K562 (cell line): ENCODE measurements at regions not wholly inside any gene's neighbourhood (a gene's known extent, or its start where the extent isn't known, plus 50 kb on each side); places are given as distances from the start of the nearest gene placed in this dataset.

Experiments
- ATAC-seq: fragments of 200-7000 bp; cut with Tn5 transposase; 3 replicates; pipeline ENCODE4 v1.9.1; 2020; ENCODE audit warnings: moderate library complexity
- BruUV-seq: library from RNA; stranded (reverse); fragments of 400-500 nt; replicated peaks from 2 replicates; lab custom pipeline; 2021; lab: Mats Ljungman, UMichigan
- CTCF ChIA-PET: fragments of 300-600 bp; formaldehyde crosslinking; extraction: SDS; loops from one replicate; lab custom pipeline; 2021; ENCODE audit warnings: low intra/inter-chr PET ratio; lab: Yijun Ruan, JAX
- POLR2A ChIA-PET: fragments of 300-600, 350-650 bp; sonication (Branson Sonifier 250); formaldehyde crosslinking; extraction: SDS; loops from one replicate; lab custom pipeline; 2021; ENCODE audit warnings: antibody characterized with exemption, inconsistent platforms; lab: Yijun Ruan, JAX
- DNase-seq, 4 experiments: peaks; one replicate each; pipeline versions ENCODE4 v3.0.0 to v3.0.0-alpha.2; 2011 to 2018; ENCODE audit warnings: low spot score in 3 of 4, mixed read lengths in 3 of 4; ENCODE audit errors: extremely low read depth in 1 of 4
- FAIRE-seq: peaks from 2 replicates; lab custom pipeline; 2011; peaks lifted over from hg19 to GRCh38; lab: Jason Lieb, UNC
- H2AFZ ChIP-seq: 2 replicates; pipeline ENCODE4 v1.6.0; 2011; ENCODE audit warnings: low read depth, low read length, control low read depth, inconsistent platforms
- H3K27ac ChIP-seq: fragments of 200-600 bp; 3 replicates; pipeline ENCODE4 v1.8.0; 2011; ENCODE audit warnings: low read depth, mild to moderate bottlenecking, control low read depth, inconsistent platforms, low read length, moderate library complexity, mixed read lengths; ENCODE audit errors: extremely low read depth
- H3K27me3 ChIP-seq, 2 experiments: fragments of 300-600 bp in 1 of 2; 2 replicates in 1 of 2; 3 replicates in 1 of 2; pipeline versions ENCODE4 v1.6.0 to v1.8.0; 2011; ENCODE audit warnings: inconsistent platforms in 2 of 2, low read length in 2 of 2, mild to moderate bottlenecking in 1 of 2, mixed read lengths in 1 of 2, moderate library complexity in 1 of 2; ENCODE audit not compliant: control insufficient read depth in 2 of 2, insufficient read depth in 2 of 2
- H3K36me3 ChIP-seq: fragments of 300-600 bp; 3 replicates; pipeline ENCODE4 v1.8.0; 2011; ENCODE audit warnings: mild to moderate bottlenecking, low read length, inconsistent platforms; ENCODE audit not compliant: control insufficient read depth, insufficient read depth
- H3K4me1 ChIP-seq, 2 experiments: fragments of 200-600 bp in 1 of 2; replicated peaks in 1 of 2; 2 replicates in 1 of 2; 3 replicates in 1 of 2; pipeline versions ENCODE4 v1.5.1 to v1.8.0; 2011; ENCODE audit warnings: inconsistent platforms in 2 of 2, low read length in 2 of 2, mild to moderate bottlenecking in 1 of 2, mixed read lengths in 1 of 2, moderate library complexity in 1 of 2; ENCODE audit not compliant: control insufficient read depth in 2 of 2, insufficient read depth in 2 of 2
- H3K4me2 ChIP-seq: 2 replicates; pipeline ENCODE4 v1.6.1; 2011; ENCODE audit warnings: low read length, control low read depth, inconsistent platforms, mixed read lengths; ENCODE audit not compliant: insufficient read depth
- H3K4me3 ChIP-seq: fragments of 200-600 bp; sonication (generic), shearing (Covaris generic); 2 replicates; pipeline ENCODE4 v1.5.1; 2016; ENCODE audit warnings: control low read depth, inconsistent platforms
- H3K79me2 ChIP-seq: fragments of 200-600 bp; 3 replicates; pipeline ENCODE4 v1.8.0; 2011; ENCODE audit warnings: low read length, inconsistent platforms; ENCODE audit not compliant: control insufficient read depth, insufficient read depth
- H3K9ac ChIP-seq, 2 experiments: 2 replicates each; pipeline versions ENCODE4 v1.6.0 to v1.6.1; 2011; ENCODE audit warnings: low read depth in 2 of 2, low read length in 2 of 2, control low read depth in 1 of 2, inconsistent platforms in 1 of 2, mild to moderate bottlenecking in 1 of 2, mixed read lengths in 1 of 2; ENCODE audit not compliant: insufficient read depth in 1 of 2
- H3K9me1 ChIP-seq: one replicate; pipeline ENCODE4 v1.6.0; 2011; ENCODE audit warnings: inconsistent platforms, mild to moderate bottlenecking, low read length, moderate library complexity; ENCODE audit not compliant: control insufficient read depth, insufficient read depth
- H3K9me3 ChIP-seq: replicated peaks from 2 replicates; pipeline ENCODE4 v1.5.1; 2011; ENCODE audit warnings: low read depth, low read length, inconsistent platforms; ENCODE audit not compliant: control insufficient read depth, insufficient read depth
- H4K20me1 ChIP-seq: replicated peaks from 2 replicates; pipeline ENCODE4 v1.6.1; 2011; ENCODE audit warnings: low read length, inconsistent platforms, mixed read lengths; ENCODE audit not compliant: control insufficient read depth, insufficient read depth
- CEBPG ChIP-seq, 3 experiments: fragments of 200-800 bp in 1 of 3; sonication (Bioruptor generic) in 1 of 3; sonication (generic) in 1 of 3; formaldehyde crosslinking in 1 of 3; IDR thresholded peaks in 2 of 3; conservative IDR thresholded peaks in 1 of 3; 2 replicates each; pipeline versions ENCODE4 v1.6.1 to v1.8.0; 2016 to 2022; ENCODE audit warnings: missing compliant biosample characterization in 2 of 3, missing genetic modification characterization in 2 of 3, mild to moderate bottlenecking in 1 of 3, missing genetic modification reagents in 1 of 3
- HDAC3 ChIP-seq: fragments of 450-650 bp; IDR thresholded peaks from 2 replicates; pipeline ENCODE4 v1.6.1; 2018; ENCODE audit warnings: borderline replicate concordance, mild to moderate bottlenecking, moderate library complexity; ENCODE audit not compliant: partially characterized antibody
- MEF2A ChIP-seq: IDR thresholded peaks from 2 replicates; pipeline ENCODE4 v1.6.1; 2011; ENCODE audit warnings: low read depth, mild to moderate bottlenecking, low read length, moderate library complexity; ENCODE audit not compliant: control insufficient read depth
- TAF1 ChIP-seq: IDR thresholded peaks from 2 replicates; pipeline ENCODE4 v1.6.1; 2011; ENCODE audit warnings: mild to moderate bottlenecking, low read length, moderate library complexity; ENCODE audit not compliant: insufficient read depth, control insufficient read depth, severe bottlenecking; ENCODE audit errors: extremely low read depth
- ZNF174 ChIP-seq: fragments of 250-450 bp; sonication (Bioruptor Pico); IDR thresholded peaks from 2 replicates; pipeline ENCODE4 v1.4.0; 2020; ENCODE audit warnings: mild to moderate bottlenecking
- WGBS: fragments of 100-300 bp; shearing (Covaris generic); methylation state at CpG from one replicate; pipeline ENCODE4 v1.1.6; 2016; ENCODE audit warnings: low coverage, mixed read lengths; ENCODE audit not compliant: insufficient coverage; ENCODE audit errors: missing lambda C conversion rate; 5-methylcytosine and 5-hydroxymethylcytosine counted together
- in situ Hi-C: fragments of 300-500 bp; cut with MboI; formaldehyde crosslinking; loops from 4 replicates; pipeline ENCODE4 v1.15.0; 2018; ENCODE audit warnings: inconsistent platforms, mixed read lengths
- intact Hi-C: fragments of 100-400 bp; cut with micrococcal nuclease; formaldehyde crosslinking; loops from 2 replicates; pipeline ENCODE4 v1.14.2; 2022
- TF ChIP-seq, protein P1 (sequence below): IDR thresholded peaks from 2 replicates; pipeline ENCODE4 v1.6.1; 2014; ENCODE audit warnings: antibody characterized with exemption

- no peaks in the 10 kb centered on the region for H4K20me1 ChIP-seq
- no peak overlapping the region for H3K27ac ChIP-seq
- ATAC-seq (no peak), DNase-seq (no peak)
- intact Hi-C loops (no loop called here), in situ Hi-C loops (no loop called here)
- no peaks in the 10 kb centered on the region for H3K36me3 ChIP-seq
- no peak overlapping the region for H3K9ac ChIP-seq
- CTCF ChIA-PET = no interaction called here
- H3K4me1 ChIP-seq = no peaks in the 10 kb centered on the region
- no peaks in the 10 kb centered on the region; the same call in 1 of the 2 replicates for H3K9me3 ChIP-seq
- TF ChIP-seq HDAC3 (no peak), CEBPG (CRISPR knock-in tag; IDR thresholded peaks at IDR 0.05) (no peak), CEBPG (tag; conservative IDR thresholded peaks at IDR 0.05 in 1 of 2, IDR thresholded peaks at IDR 0.05 in 1 of 2) (no peak), ZNF174 (CRISPR knock-in tag) (no peak), MEF2A (no peak), TAF1 (no peak)
- TF ChIP-seq, protein P1, sequence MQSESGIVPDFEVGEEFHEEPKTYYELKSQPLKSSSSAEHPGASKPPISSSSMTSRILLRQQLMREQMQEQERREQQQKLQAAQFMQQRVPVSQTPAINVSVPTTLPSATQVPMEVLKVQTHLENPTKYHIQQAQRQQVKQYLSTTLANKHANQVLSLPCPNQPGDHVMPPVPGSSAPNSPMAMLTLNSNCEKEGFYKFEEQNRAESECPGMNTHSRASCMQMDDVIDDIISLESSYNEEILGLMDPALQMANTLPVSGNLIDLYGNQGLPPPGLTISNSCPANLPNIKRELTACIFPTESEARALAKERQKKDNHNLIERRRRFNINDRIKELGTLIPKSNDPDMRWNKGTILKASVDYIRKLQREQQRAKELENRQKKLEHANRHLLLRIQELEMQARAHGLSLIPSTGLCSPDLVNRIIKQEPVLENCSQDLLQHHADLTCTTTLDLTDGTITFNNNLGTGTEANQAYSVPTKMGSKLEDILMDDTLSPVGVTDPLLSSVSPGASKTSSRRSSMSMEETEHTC = no peak
- TF ChIP-seq, all 486 proteins: peak for 0
- no peak overlapping the region for H3K4me2 ChIP-seq
- POLR2A ChIA-PET = no interaction called here
- no peak overlapping the region for H3K4me3 ChIP-seq
- under 1% methylated on average over 11 of the region's 11 CpGs for WGBS
- no TSS peak for BruUV-seq
- no peak overlapping the region for H2AFZ ChIP-seq
- no peaks in the 10 kb centered on the region for H3K27me3 ChIP-seq
- no peaks in the 10 kb centered on the region for H3K79me2 ChIP-seq
- no peak for FAIRE-seq
- H3K9me1 ChIP-seq = no peaks in the 10 kb centered on the region
These were observed 455.2 kb downstream of the AJAP1 start for GRCh38 chr1:5109633-5110032.
